Neural cell (in vitro differentiated cells): ENCODE measurements at regions not wholly inside any gene's neighbourhood (a gene's known extent, or its start where the extent isn't known, plus 50 kb on each side); places are given as distances from the start of the nearest gene placed in this dataset.

Experiments
- H2AFZ ChIP-seq: fragments of 200-600, 300-800 bp; sonication (generic), shearing (Covaris generic); 2 replicates; pipeline ENCODE4 v1.6.0; 2014; ENCODE audit warnings: low read depth, mild to moderate bottlenecking, antibody characterized with exemption, low read length, moderate library complexity
- H3F3A ChIP-seq: fragments of 200-600 bp; shearing (Covaris generic); 2 replicates; pipeline ENCODE4 v1.6.1; 2016; ENCODE audit warnings: mild to moderate bottlenecking, moderate library complexity, mixed read lengths, antibody characterized with exemption, low read length; ENCODE audit not compliant: insufficient read depth, poor library complexity, severe bottlenecking
- H3K27ac ChIP-seq: fragments of 200-600, 300-800 bp; sonication (generic), shearing (Covaris generic); 2 replicates; pipeline ENCODE4 v1.5.1; 2014; ENCODE audit warnings: mild to moderate bottlenecking, low read length, moderate library complexity
- H3K27me3 ChIP-seq: fragments of 300-800, 200-600 bp; sonication (generic), shearing (Covaris generic); 2 replicates; pipeline ENCODE4 v1.6.0; 2014; ENCODE audit warnings: mild to moderate bottlenecking, low read depth, low read length, moderate library complexity; ENCODE audit not compliant: insufficient read depth
- H3K36me3 ChIP-seq: fragments of 300-800, 200-600 bp; sonication (generic), shearing (Covaris generic); 2 replicates; pipeline ENCODE4 v1.5.1; 2014; ENCODE audit warnings: mild to moderate bottlenecking, antibody characterized with exemption, low read length, moderate library complexity; ENCODE audit not compliant: insufficient read depth
- H3K4me2 ChIP-seq: fragments of 300-800, 200-600 bp; sonication (generic), shearing (Covaris generic); 2 replicates; pipeline ENCODE4 v1.6.0; 2014; ENCODE audit warnings: mild to moderate bottlenecking, low read length
- H3K4me3 ChIP-seq: fragments of 300-800, 200-600 bp; sonication (generic), shearing (Covaris generic); 2 replicates; pipeline ENCODE4 v1.5.1; 2014; ENCODE audit warnings: mild to moderate bottlenecking, low read length, moderate library complexity
- H3K79me2 ChIP-seq: fragments of 200-600 bp; shearing (Covaris generic); replicated peaks from 2 replicates; pipeline ENCODE4 v1.6.0; 2014; ENCODE audit warnings: mild to moderate bottlenecking, low read length, moderate library complexity; ENCODE audit not compliant: insufficient read depth
- H3K9ac ChIP-seq: fragments of 300-800, 200-600 bp; sonication (generic), shearing (Covaris generic); 2 replicates; pipeline ENCODE4 v1.6.1; 2016; ENCODE audit warnings: mild to moderate bottlenecking, low read length, mixed read lengths
- H3K9me2 ChIP-seq: fragments of 200-600 bp; shearing (Covaris generic); 2 replicates; pipeline ENCODE4 v1.6.1; 2016; ENCODE audit warnings: mild to moderate bottlenecking, low read length, mixed read lengths; ENCODE audit not compliant: insufficient read depth
- H3K9me3 ChIP-seq: fragments of 200-600, 300-800 bp; sonication (generic), shearing (Covaris generic); 2 replicates; pipeline ENCODE4 v1.6.1; 2016; ENCODE audit warnings: mild to moderate bottlenecking, mixed run types, low read length, moderate library complexity, mixed read lengths
- H4K20me1 ChIP-seq: fragments of 200-600 bp; shearing (Covaris generic); 2 replicates; pipeline ENCODE4 v1.6.1; 2016; ENCODE audit warnings: mild to moderate bottlenecking, mixed run types; ENCODE audit not compliant: insufficient read depth
- EZH2 ChIP-seq: fragments of 200-600, 300-800 bp; shearing (Covaris generic), sonication (generic); IDR thresholded peaks from 2 replicates; pipeline ENCODE4 v1.6.1; 2014; ENCODE audit warnings: antibody characterized with exemption, low read length, borderline replicate concordance, mild to moderate bottlenecking; ENCODE audit not compliant: insufficient read depth, poor library complexity, severe bottlenecking
- MXI1 ChIP-seq: fragments of 450-650 bp; conservative IDR thresholded peaks from 2 replicates; pipeline ENCODE4 v1.6.1; 2014; ENCODE audit warnings: antibody characterized with exemption, mild to moderate bottlenecking; ENCODE audit not compliant: poor library complexity, severe bottlenecking
- RAD21 ChIP-seq: fragments of 450-650 bp; conservative IDR thresholded peaks from 2 replicates; pipeline ENCODE4 v1.6.1; 2014; ENCODE audit warnings: antibody characterized with exemption, mild to moderate bottlenecking, moderate library complexity
- TAF1 ChIP-seq: IDR thresholded peaks from 2 replicates; pipeline ENCODE4 v1.6.1; 2012; ENCODE audit warnings: low read depth
- TF ChIP-seq, protein P1 (sequence below): IDR thresholded peaks from 2 replicates; pipeline ENCODE4 v1.6.1; 2012; ENCODE audit warnings: borderline replicate concordance
- TF ChIP-seq, protein P2 (sequence below): fragments of 450-650 bp; IDR thresholded peaks from 2 replicates; pipeline ENCODE4 v1.5.1; 2014; ENCODE audit warnings: antibody characterized with exemption, mild to moderate bottlenecking, moderate library complexity; ENCODE audit not compliant: poor library complexity, severe bottlenecking

DNA sequence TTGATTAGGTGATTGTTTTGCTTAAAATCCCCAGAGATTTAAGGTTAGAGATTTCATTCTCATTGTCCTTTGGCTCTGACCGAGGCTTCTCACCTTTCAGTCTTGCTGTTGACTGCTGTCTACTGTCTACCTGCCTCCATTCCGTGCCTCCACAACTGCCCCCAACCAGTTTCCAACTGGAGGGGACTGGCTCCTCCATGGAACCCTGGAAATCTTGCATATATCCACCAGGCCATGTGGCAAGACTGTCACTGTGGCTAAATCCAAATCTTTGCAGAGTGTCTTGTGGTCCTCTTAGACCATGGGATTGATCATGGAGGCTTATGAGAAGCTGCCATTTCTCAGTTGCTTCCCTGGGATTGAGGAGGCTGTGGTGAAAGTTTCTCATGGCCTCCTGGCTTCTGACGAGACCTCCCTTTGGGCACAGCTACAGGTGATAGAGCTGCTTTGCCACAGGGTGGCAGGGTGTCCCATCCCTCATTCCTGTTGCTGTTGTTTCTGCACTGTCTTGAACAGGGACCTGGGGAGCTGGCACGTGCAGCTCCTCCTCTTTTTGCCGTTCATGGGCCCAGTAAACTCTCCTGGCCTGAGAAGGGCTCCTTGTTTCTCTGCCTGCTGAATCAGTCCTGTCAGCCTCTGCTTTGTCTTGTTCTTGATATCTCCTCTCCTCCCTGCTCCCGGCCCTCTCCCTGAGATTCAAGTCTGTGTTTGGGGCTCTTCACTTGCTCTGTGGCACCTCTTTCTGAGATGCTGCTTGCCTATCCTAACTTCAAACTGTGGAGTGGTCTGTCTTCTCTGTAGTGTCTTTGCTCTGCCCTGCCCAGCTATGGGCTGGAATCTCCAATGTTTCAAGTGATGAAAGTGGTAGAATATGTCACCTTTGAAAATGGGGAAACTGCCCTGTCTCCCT lies 63.6 kb upstream of the IGFBP3 start:
- Histone ChIP-seq H3K9me2 (no peaks in the 10 kb centered on the region), H3F3A (no peaks in the 10 kb centered on the region), H3K36me3 (no peaks in the 10 kb centered on the region), H3K4me3 (no peak overlapping the region), H3K9me3 (no peaks in the 10 kb centered on the region), H3K27ac (no peak overlapping the region), H3K9ac (no peak overlapping the region), H3K27me3 (no peaks in the 10 kb centered on the region), H3K4me2 (no peak overlapping the region), H2AFZ (no peak overlapping the region), H3K79me2 (no peaks in the 10 kb centered on the region), H4K20me1 (no peaks in the 10 kb centered on the region)
- TF ChIP-seq TAF1 = no peak
- TF ChIP-seq, protein P1, sequence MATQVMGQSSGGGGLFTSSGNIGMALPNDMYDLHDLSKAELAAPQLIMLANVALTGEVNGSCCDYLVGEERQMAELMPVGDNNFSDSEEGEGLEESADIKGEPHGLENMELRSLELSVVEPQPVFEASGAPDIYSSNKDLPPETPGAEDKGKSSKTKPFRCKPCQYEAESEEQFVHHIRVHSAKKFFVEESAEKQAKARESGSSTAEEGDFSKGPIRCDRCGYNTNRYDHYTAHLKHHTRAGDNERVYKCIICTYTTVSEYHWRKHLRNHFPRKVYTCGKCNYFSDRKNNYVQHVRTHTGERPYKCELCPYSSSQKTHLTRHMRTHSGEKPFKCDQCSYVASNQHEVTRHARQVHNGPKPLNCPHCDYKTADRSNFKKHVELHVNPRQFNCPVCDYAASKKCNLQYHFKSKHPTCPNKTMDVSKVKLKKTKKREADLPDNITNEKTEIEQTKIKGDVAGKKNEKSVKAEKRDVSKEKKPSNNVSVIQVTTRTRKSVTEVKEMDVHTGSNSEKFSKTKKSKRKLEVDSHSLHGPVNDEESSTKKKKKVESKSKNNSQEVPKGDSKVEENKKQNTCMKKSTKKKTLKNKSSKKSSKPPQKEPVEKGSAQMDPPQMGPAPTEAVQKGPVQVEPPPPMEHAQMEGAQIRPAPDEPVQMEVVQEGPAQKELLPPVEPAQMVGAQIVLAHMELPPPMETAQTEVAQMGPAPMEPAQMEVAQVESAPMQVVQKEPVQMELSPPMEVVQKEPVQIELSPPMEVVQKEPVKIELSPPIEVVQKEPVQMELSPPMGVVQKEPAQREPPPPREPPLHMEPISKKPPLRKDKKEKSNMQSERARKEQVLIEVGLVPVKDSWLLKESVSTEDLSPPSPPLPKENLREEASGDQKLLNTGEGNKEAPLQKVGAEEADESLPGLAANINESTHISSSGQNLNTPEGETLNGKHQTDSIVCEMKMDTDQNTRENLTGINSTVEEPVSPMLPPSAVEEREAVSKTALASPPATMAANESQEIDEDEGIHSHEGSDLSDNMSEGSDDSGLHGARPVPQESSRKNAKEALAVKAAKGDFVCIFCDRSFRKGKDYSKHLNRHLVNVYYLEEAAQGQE = no peak

DNA sequence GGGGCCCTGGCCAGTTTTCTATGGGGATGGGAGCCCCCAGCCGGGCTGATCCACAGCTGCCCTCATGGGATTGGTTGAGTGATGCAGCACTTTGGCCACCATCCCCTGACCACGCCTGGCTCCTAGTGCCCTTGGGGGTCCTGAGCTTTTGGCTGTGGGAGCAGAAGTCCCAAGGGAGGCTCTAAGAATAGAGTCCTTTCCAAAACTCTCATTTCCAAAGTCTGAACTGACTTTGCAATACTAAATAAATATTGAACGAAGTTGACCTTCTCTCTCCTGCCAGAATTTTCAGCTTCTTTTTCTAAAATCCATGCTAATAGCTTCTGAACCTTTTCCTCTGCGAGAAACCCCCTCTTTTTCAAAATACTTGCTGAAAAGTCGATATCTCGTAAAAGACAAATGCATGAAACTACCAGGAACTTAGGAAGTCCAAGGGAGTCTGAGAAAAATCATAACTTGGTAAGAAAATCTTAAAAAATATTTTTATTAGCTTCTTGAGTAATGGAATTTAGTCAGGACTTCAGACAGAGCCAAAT lies 62.7 kb upstream of the IGFBP3 start:
- Histone ChIP-seq H3K79me2 (no peaks in the 10 kb centered on the region), H4K20me1 (no peaks in the 10 kb centered on the region), H3K27me3 (no peaks in the 10 kb centered on the region), H3K27ac (no peak overlapping the region), H3F3A (no peaks in the 10 kb centered on the region), H3K4me3 (no peak overlapping the region), H2AFZ (no peak overlapping the region), H3K9me3 (no peaks in the 10 kb centered on the region), H3K4me2 (no peak overlapping the region), H3K9me2 (no peaks in the 10 kb centered on the region), H3K9ac (no peak overlapping the region), H3K36me3 (no peaks in the 10 kb centered on the region)
- TF ChIP-seq RAD21 (no peak), EZH2 (no peak), MXI1 (no peak)
- TF ChIP-seq, protein P2, sequence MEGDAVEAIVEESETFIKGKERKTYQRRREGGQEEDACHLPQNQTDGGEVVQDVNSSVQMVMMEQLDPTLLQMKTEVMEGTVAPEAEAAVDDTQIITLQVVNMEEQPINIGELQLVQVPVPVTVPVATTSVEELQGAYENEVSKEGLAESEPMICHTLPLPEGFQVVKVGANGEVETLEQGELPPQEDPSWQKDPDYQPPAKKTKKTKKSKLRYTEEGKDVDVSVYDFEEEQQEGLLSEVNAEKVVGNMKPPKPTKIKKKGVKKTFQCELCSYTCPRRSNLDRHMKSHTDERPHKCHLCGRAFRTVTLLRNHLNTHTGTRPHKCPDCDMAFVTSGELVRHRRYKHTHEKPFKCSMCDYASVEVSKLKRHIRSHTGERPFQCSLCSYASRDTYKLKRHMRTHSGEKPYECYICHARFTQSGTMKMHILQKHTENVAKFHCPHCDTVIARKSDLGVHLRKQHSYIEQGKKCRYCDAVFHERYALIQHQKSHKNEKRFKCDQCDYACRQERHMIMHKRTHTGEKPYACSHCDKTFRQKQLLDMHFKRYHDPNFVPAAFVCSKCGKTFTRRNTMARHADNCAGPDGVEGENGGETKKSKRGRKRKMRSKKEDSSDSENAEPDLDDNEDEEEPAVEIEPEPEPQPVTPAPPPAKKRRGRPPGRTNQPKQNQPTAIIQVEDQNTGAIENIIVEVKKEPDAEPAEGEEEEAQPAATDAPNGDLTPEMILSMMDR = no peak
